WTC11 (cell line): ENCODE measurements at regions not wholly inside any gene's neighbourhood (a gene's known extent, or its start where the extent isn't known, plus 50 kb on each side); places are given as distances from the start of the nearest gene placed in this dataset.

Source experiments
- ATAC-seq: fragments of 200-7000 bp; cut with Tn5 transposase; 2 replicates; pipeline ENCODE4 v1.10.0; 2021; ENCODE audit warnings: mild to moderate bottlenecking, moderate library complexity
- CTCF ChIA-PET: fragments of 300-600 bp; sonication (Branson Sonifier 250); formaldehyde crosslinking; loops from one replicate; lab custom pipeline; 2021; ENCODE audit warnings: antibody characterized with exemption; lab: Charles Lee
- POLR2A ChIA-PET: fragments of 350-600 bp; sonication (Branson Sonifier 250); formaldehyde crosslinking; loops from one replicate; lab custom pipeline; 2021; ENCODE audit warnings: antibody characterized with exemption; lab: Charles Lee
- DNase-seq: peaks from one replicate; pipeline ENCODE4 v3.0.0; 2021; ENCODE audit warnings: low spot score
- H3K27ac Mint-ChIP-seq: 2 replicates; pipeline ENCODE4 v1.8.0; 2021; ENCODE audit warnings: mixed read lengths
- H3K27me3 Mint-ChIP-seq: 2 replicates; pipeline ENCODE4 v1.8.0; 2021; ENCODE audit warnings: low read depth, mild to moderate bottlenecking, moderate library complexity, mixed read lengths
- H3K36me3 Mint-ChIP-seq: 2 replicates; pipeline ENCODE4 v1.8.0; 2021; ENCODE audit warnings: mixed read lengths
- H3K4me1 Mint-ChIP-seq: 2 replicates; pipeline ENCODE4 v1.8.0; 2022; ENCODE audit warnings: mixed read lengths
- H3K4me3 Mint-ChIP-seq: 2 replicates; pipeline ENCODE4 v1.8.0; 2021; ENCODE audit warnings: mild to moderate bottlenecking, moderate library complexity, mixed read lengths
- H3K9me3 Mint-ChIP-seq: 2 replicates; pipeline ENCODE4 v1.8.0; 2021; ENCODE audit warnings: mixed read lengths
- AFF4 ChIP-seq: sonication (generic); formaldehyde crosslinking; IDR thresholded peaks from 2 replicates; pipeline ENCODE4 v1.8.1; 2023; ENCODE audit warnings: mild to moderate bottlenecking, missing genetic modification reagents, borderline replicate concordance
- ATF3 ChIP-seq: sonication (generic); formaldehyde crosslinking; conservative IDR thresholded peaks from 2 replicates; pipeline ENCODE4 v1.8.1; 2022; ENCODE audit warnings: mild to moderate bottlenecking, missing genetic modification reagents
- CREB1 ChIP-seq: sonication (generic); formaldehyde crosslinking; IDR thresholded peaks from 2 replicates; pipeline ENCODE4 v1.8.0; 2023; ENCODE audit warnings: mild to moderate bottlenecking, missing genetic modification reagents
- E2F5 ChIP-seq: sonication (generic); formaldehyde crosslinking; IDR thresholded peaks from 2 replicates; pipeline ENCODE4 v1.8.1; 2022; ENCODE audit warnings: mild to moderate bottlenecking, moderate library complexity, missing genetic modification reagents
- EMX1 ChIP-seq: fragments of 250-450 bp; sonication (Bioruptor Pico); IDR thresholded peaks from 2 replicates; pipeline ENCODE4 v1.8.0; 2021; ENCODE audit warnings: mild to moderate bottlenecking
- ERG ChIP-seq: fragments of 250-450 bp; sonication (Bioruptor Pico); IDR thresholded peaks from 2 replicates; pipeline ENCODE4 v1.8.0; 2021; ENCODE audit warnings: mild to moderate bottlenecking
- FOXP1 ChIP-seq: sonication (generic); formaldehyde crosslinking; IDR thresholded peaks from 2 replicates; pipeline ENCODE4 v1.8.0; 2022; ENCODE audit warnings: missing genetic modification reagents, mild to moderate bottlenecking, moderate library complexity, borderline replicate concordance
- FOXP4 ChIP-seq: sonication (generic); formaldehyde crosslinking; IDR thresholded peaks from 2 replicates; pipeline ENCODE4 v1.8.0; 2022; ENCODE audit warnings: mild to moderate bottlenecking, missing genetic modification reagents
- IRF1 ChIP-seq: sonication (generic); formaldehyde crosslinking; IDR thresholded peaks from 2 replicates; pipeline ENCODE4 v1.8.0; 2023; ENCODE audit warnings: missing genetic modification reagents
- JUN ChIP-seq: sonication (generic); formaldehyde crosslinking; IDR thresholded peaks from 2 replicates; pipeline ENCODE4 v1.8.0; 2023; ENCODE audit warnings: mild to moderate bottlenecking, missing genetic modification reagents
- KAT7 ChIP-seq: sonication (generic); formaldehyde crosslinking; IDR thresholded peaks from 2 replicates; pipeline ENCODE4 v1.8.1; 2023; ENCODE audit warnings: missing genetic modification reagents, mild to moderate bottlenecking, borderline replicate concordance
- MLX ChIP-seq: sonication (generic); formaldehyde crosslinking; IDR thresholded peaks from 2 replicates; pipeline ENCODE4 v1.8.1; 2023; ENCODE audit warnings: mild to moderate bottlenecking, missing genetic modification reagents, moderate library complexity
- NR1H2 ChIP-seq: sonication (generic); formaldehyde crosslinking; IDR thresholded peaks from 2 replicates; pipeline ENCODE4 v1.9.0; 2021; ENCODE audit warnings: mild to moderate bottlenecking, moderate library complexity, missing genetic modification reagents
- NR2C2 ChIP-seq: sonication (generic); formaldehyde crosslinking; IDR thresholded peaks from 2 replicates; pipeline ENCODE4 v1.8.0; 2022; ENCODE audit warnings: mild to moderate bottlenecking, missing genetic modification reagents
- NR3C1 ChIP-seq: sonication (generic); formaldehyde crosslinking; conservative IDR thresholded peaks from 2 replicates; pipeline ENCODE4 v1.8.1; 2023; ENCODE audit warnings: low read depth, mild to moderate bottlenecking, missing genetic modification reagents
- OVOL2 ChIP-seq: fragments of 250-450 bp; sonication (Bioruptor Pico); IDR thresholded peaks from 2 replicates; pipeline ENCODE4 v1.9.0; 2021; ENCODE audit warnings: mild to moderate bottlenecking, borderline replicate concordance
- PREB ChIP-seq: sonication (generic); formaldehyde crosslinking; IDR thresholded peaks from 2 replicates; pipeline ENCODE4 v1.8.1; 2022; ENCODE audit warnings: mild to moderate bottlenecking, missing genetic modification reagents, moderate library complexity, borderline replicate concordance
- SMAD3 ChIP-seq: sonication (generic); formaldehyde crosslinking; IDR thresholded peaks from 2 replicates; pipeline ENCODE4 v1.8.0; 2022; ENCODE audit warnings: missing genetic modification reagents, mild to moderate bottlenecking, borderline replicate concordance
- SMAD4 ChIP-seq: sonication (generic); formaldehyde crosslinking; IDR thresholded peaks from 2 replicates; pipeline ENCODE4 v1.8.0; 2022; ENCODE audit warnings: mild to moderate bottlenecking, missing genetic modification reagents
- SOX15 ChIP-seq: fragments of 250-450 bp; sonication (Bioruptor Pico); IDR thresholded peaks from 2 replicates; pipeline ENCODE4 v1.9.0; 2021; ENCODE audit warnings: mild to moderate bottlenecking
- TCF7 ChIP-seq: sonication (generic); formaldehyde crosslinking; IDR thresholded peaks from 2 replicates; pipeline ENCODE4 v1.8.0; 2022; ENCODE audit warnings: mild to moderate bottlenecking, low read depth, missing genetic modification reagents, moderate library complexity
- ZNF219 ChIP-seq: sonication (generic); formaldehyde crosslinking; IDR thresholded peaks from 2 replicates; pipeline ENCODE4 v1.8.0; 2023; ENCODE audit warnings: missing genetic modification reagents, mild to moderate bottlenecking, borderline replicate concordance
- ZNF263 ChIP-seq: sonication (generic); formaldehyde crosslinking; IDR thresholded peaks from 2 replicates; pipeline ENCODE4 v1.8.1; 2022; ENCODE audit warnings: low read depth, mild to moderate bottlenecking, moderate library complexity, missing genetic modification reagents
- ZNF671 ChIP-seq: fragments of 250-450 bp; sonication (Bioruptor Pico); IDR thresholded peaks from 2 replicates; pipeline ENCODE4 v1.8.0; 2021; ENCODE audit warnings: mild to moderate bottlenecking

GRCh38 chr1:188382851-188383250 is 1554.1 kb downstream of the PLA2G4A start (continued):
- TF ChIP-seq EMX1 (CRISPR knock-in tag) (no peak), MLX (CRISPR knock-in tag) (no peak), IRF1 (no peak)

GRCh38 chr1:188386161-188386560 is 1557.4 kb downstream of the PLA2G4A start:
- Mint-ChIP-seq H3K9me3 (no peaks in the 10 kb centered on the region), H3K36me3 (no peaks in the 10 kb centered on the region)
- TF ChIP-seq ERG (CRISPR knock-in tag) = no peak
- TF ChIP-seq JUN (CRISPR knock-in tag) = no peak
- TF ChIP-seq AFF4 (CRISPR knock-in tag) = no peak
- TF ChIP-seq TCF7 (CRISPR knock-in tag) = no peak
- no peak for TF ChIP-seq ZNF219 (CRISPR knock-in tag)
- TF ChIP-seq ZNF671 (CRISPR knock-in tag) = no peak
- TF ChIP-seq, all 79 proteins: peak for 0
- no peak overlapping the region for H3K27ac Mint-ChIP-seq
- H3K4me1 Mint-ChIP-seq = no peaks in the 10 kb centered on the region
- ChIA-PET POLR2A (no interaction called here), CTCF (no interaction called here)
- H3K4me3 Mint-ChIP-seq = no peak overlapping the region
- H3K27me3 Mint-ChIP-seq = no peaks in the 10 kb centered on the region
- ATAC-seq = no peak
- DNase-seq = no peak

GRCh38 chr1:188386666-188387065 is 1557.9 kb downstream of the PLA2G4A start:
- Mint-ChIP-seq H3K27ac (no peak overlapping the region), H3K4me3 (no peak overlapping the region), H3K36me3 (no peaks in the 10 kb centered on the region), H3K9me3 (no peaks in the 10 kb centered on the region), H3K27me3 (no peaks in the 10 kb centered on the region), H3K4me1 (no peaks in the 10 kb centered on the region)
- ChIA-PET POLR2A (no interaction called here), CTCF (no interaction called here)
- ATAC-seq (no peak), DNase-seq (no peak)
- TF ChIP-seq E2F5 (no peak), ZNF263 (CRISPR knock-in tag) (no peak), SMAD3 (CRISPR knock-in tag) (no peak), SOX15 (CRISPR knock-in tag) (no peak), CREB1 (CRISPR knock-in tag) (no peak), OVOL2 (CRISPR knock-in tag) (no peak), NR3C1 (no peak), KAT7 (CRISPR knock-in tag) (no peak), FOXP4 (CRISPR knock-in tag) (no peak), NR2C2 (CRISPR knock-in tag) (no peak), FOXP1 (CRISPR knock-in tag) (no peak), ATF3 (CRISPR knock-in tag) (no peak), PREB (no peak), SMAD4 (CRISPR knock-in tag) (no peak), NR1H2 (CRISPR knock-in tag) (no peak)
